ENCODE measurements at regions not wholly inside any gene's neighbourhood (a gene's known extent, or its start where the extent isn't known, plus 50 kb on each side); places are given as distances from the start of the nearest gene placed in this dataset.

DNA sequence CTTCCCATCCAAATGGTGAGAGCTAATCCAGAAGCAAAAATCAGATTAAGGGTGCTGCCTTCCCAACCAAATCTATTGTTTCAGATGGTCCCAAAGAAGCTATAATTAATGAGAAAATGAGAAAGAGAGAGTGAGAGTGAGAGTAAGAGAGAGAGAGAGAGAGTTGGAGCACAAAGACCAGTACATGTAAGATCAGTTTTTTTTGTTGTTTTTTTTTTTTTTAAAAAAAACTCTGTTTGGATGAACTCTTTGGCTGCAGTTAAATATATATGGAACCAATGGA lies 305.6 kb downstream of the PTEN start (continued):
- TF ChIP-seq, protein P1, sequence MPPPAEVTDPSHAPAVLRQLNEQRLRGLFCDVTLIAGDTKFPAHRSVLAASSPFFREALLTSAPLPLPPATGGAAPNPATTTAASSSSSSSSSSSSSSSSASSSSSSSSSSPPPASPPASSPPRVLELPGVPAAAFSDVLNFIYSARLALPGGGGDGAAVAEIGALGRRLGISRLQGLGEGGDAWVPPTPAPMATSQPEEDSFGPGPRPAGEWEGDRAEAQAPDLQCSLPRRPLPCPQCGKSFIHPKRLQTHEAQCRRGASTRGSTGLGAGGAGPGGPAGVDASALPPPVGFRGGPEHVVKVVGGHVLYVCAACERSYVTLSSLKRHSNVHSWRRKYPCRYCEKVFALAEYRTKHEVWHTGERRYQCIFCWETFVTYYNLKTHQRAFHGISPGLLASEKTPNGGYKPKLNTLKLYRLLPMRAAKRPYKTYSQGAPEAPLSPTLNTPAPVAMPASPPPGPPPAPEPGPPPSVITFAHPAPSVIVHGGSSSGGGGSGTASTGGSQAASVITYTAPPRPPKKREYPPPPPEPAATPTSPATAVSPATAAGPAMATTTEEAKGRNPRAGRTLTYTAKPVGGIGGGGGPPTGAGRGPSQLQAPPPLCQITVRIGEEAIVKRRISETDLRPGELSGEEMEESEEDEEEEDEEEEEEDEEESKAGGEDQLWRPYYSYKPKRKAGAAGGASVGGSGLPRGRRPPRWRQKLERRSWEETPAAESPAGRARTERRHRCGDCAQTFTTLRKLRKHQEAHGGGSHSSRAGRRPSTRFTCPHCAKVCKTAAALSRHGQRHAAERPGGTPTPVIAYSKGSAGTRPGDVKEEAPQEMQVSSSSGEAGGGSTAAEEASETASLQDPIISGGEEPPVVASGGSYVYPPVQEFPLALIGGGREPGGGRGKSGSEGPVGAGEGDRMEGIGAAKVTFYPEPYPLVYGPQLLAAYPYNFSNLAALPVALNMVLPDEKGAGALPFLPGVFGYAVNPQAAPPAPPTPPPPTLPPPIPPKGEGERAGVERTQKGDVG (CRISPR knock-in tag; IDR thresholded peaks at IDR 0.05) = no peak
- no peak for TF ChIP-seq SUPT20H (IDR thresholded peaks at IDR 0.05; ENCODE audit: borderline replicate concordance, control insufficient read depth, low read depth, low read length)
- TF ChIP-seq, protein P2, sequence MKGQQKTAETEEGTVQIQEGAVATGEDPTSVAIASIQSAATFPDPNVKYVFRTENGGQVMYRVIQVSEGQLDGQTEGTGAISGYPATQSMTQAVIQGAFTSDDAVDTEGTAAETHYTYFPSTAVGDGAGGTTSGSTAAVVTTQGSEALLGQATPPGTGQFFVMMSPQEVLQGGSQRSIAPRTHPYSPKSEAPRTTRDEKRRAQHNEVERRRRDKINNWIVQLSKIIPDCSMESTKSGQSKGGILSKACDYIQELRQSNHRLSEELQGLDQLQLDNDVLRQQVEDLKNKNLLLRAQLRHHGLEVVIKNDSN (IDR thresholded peaks at IDR 0.05; ENCODE audit: borderline replicate concordance, extremely low read length, insufficient read depth, low read depth, low read length) = no peak
- no peak for TF ChIP-seq PAX5 (IDR thresholded peaks at IDR 0.05; ENCODE audit: borderline replicate concordance, low read depth, low read length)
- TF ChIP-seq, protein P3, sequence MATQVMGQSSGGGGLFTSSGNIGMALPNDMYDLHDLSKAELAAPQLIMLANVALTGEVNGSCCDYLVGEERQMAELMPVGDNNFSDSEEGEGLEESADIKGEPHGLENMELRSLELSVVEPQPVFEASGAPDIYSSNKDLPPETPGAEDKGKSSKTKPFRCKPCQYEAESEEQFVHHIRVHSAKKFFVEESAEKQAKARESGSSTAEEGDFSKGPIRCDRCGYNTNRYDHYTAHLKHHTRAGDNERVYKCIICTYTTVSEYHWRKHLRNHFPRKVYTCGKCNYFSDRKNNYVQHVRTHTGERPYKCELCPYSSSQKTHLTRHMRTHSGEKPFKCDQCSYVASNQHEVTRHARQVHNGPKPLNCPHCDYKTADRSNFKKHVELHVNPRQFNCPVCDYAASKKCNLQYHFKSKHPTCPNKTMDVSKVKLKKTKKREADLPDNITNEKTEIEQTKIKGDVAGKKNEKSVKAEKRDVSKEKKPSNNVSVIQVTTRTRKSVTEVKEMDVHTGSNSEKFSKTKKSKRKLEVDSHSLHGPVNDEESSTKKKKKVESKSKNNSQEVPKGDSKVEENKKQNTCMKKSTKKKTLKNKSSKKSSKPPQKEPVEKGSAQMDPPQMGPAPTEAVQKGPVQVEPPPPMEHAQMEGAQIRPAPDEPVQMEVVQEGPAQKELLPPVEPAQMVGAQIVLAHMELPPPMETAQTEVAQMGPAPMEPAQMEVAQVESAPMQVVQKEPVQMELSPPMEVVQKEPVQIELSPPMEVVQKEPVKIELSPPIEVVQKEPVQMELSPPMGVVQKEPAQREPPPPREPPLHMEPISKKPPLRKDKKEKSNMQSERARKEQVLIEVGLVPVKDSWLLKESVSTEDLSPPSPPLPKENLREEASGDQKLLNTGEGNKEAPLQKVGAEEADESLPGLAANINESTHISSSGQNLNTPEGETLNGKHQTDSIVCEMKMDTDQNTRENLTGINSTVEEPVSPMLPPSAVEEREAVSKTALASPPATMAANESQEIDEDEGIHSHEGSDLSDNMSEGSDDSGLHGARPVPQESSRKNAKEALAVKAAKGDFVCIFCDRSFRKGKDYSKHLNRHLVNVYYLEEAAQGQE (IDR thresholded peaks at IDR 0.05; ENCODE audit: low read depth, low read length) = no peak
- TF ChIP-seq WRNIP1 (IDR thresholded peaks at IDR 0.05; ENCODE audit: borderline replicate concordance, low read depth, low read length) = no peak

All from GM12878 (cell line).